Fibroblast of skin of scalp (primary cell): ENCODE measurements at regions not wholly inside any gene's neighbourhood (a gene's known extent, or its start where the extent isn't known, plus 50 kb on each side); places are given as distances from the start of the nearest gene placed in this dataset.

Experiments used
- DNase-seq: peaks from one replicate; pipeline ENCODE4 v3.0.0-alpha.2; 2013

- no peak for DNase-seq
Measured at GRCh38 chr20:22465622-22466446, 118.5 kb downstream of the FOXA2 start.

GRCh38 chr20:22464312-22465003 is 119.9 kb downstream of the FOXA2 start:
- no peak for DNase-seq

- DNase-seq: no peak
Measured at GRCh38 chr20:22462975-22463914, 121.1 kb downstream of the FOXA2 start.

GRCh38 chr20:22460803-22461202 is 123.6 kb downstream of the FOXA2 start:
- DNase-seq: no peak

- DNase-seq: no peak
Measured at GRCh38 chr20:22460231-22460630, 124.1 kb downstream of the FOXA2 start.

- DNase-seq: no peak
Measured at GRCh38 chr20:22459754-22460153, 124.6 kb downstream of the FOXA2 start.

- DNase-seq: no peak
Measured at GRCh38 chr20:22456109-22456508, 128.3 kb downstream of the FOXA2 start.

GRCh38 chr20:22455259-22455658 is 129.1 kb downstream of the FOXA2 start:
- DNase-seq: no peak

- DNase-seq: peak; percentile 16
Measured at GRCh38 chr20:22453244-22454080, 130.9 kb downstream of the FOXA2 start.

- no peak for DNase-seq
Measured at GRCh38 chr20:22452442-22453011, 131.8 kb downstream of the FOXA2 start.

GRCh38 chr20:22450537-22450936 is 133.8 kb downstream of the FOXA2 start:
- DNase-seq: no peak

GRCh38 chr20:22449188-22449973 is 135.0 kb downstream of the FOXA2 start:
- no peak for DNase-seq

- no peak for DNase-seq
Measured at GRCh38 chr20:22447447-22447778, 137.0 kb downstream of the FOXA2 start.

- DNase-seq: peak; percentile 55
Measured at GRCh38 chr20:22446613-22447446, 137.5 kb downstream of the FOXA2 start.

GRCh38 chr20:22442318-22442717 is 142.1 kb downstream of the FOXA2 start:
- DNase-seq: no peak

- DNase-seq: no peak
Measured at GRCh38 chr20:22438926-22439325, 145.4 kb downstream of the FOXA2 start.

GRCh38 chr20:22438346-22438745 is 146.0 kb downstream of the FOXA2 start:
- DNase-seq: no peak

GRCh38 chr20:22437354-22437753 is 147.0 kb downstream of the FOXA2 start:
- DNase-seq: no peak

GRCh38 chr20:22431419-22431818 is 153.0 kb downstream of the FOXA2 start:
- no peak for DNase-seq

- no peak for DNase-seq
Measured at GRCh38 chr20:22430746-22431168, 153.6 kb downstream of the FOXA2 start.
